Neural progenitor cell (in vitro differentiated cells): ENCODE measurements at regions not wholly inside any gene's neighbourhood (a gene's known extent, or its start where the extent isn't known, plus 50 kb on each side); places are given as distances from the start of the nearest gene placed in this dataset.

Experiments used
- DNase-seq: peaks from one replicate; pipeline ENCODE4 v3.0.0-alpha.2; 2016; ENCODE audit warnings: low spot score
- H2AFZ ChIP-seq: fragments of 200-600 bp; sonication (generic); replicated peaks from 2 replicates; pipeline ENCODE4 v1.6.1; 2016; ENCODE audit warnings: antibody characterized with exemption
- H3F3A ChIP-seq: fragments of 200-600 bp; sonication (generic); 2 replicates; pipeline ENCODE4 v1.6.1; 2016; ENCODE audit warnings: antibody characterized with exemption, low read depth
- H3K27ac ChIP-seq: fragments of 200-600 bp; sonication (generic); 2 replicates; pipeline ENCODE4 v1.5.1; 2016; ENCODE audit warnings: mild to moderate bottlenecking
- H3K27me3 ChIP-seq: fragments of 200-600 bp; sonication (generic); 2 replicates; pipeline ENCODE4 v1.6.1; 2016; ENCODE audit warnings: mild to moderate bottlenecking, moderate library complexity
- H3K36me3 ChIP-seq: fragments of 200-600 bp; sonication (generic); 2 replicates; pipeline ENCODE4 v1.5.1; 2016
- H3K4me1 ChIP-seq: fragments of 200-600 bp; sonication (generic); 2 replicates; pipeline ENCODE4 v1.6.1; 2016; ENCODE audit warnings: mixed run types
- H3K4me2 ChIP-seq: fragments of 200-600 bp; sonication (generic); 2 replicates; pipeline ENCODE4 v1.6.1; 2016
- H3K4me3 ChIP-seq: fragments of 200-600 bp; sonication (generic); 2 replicates; pipeline ENCODE4 v1.5.1; 2016
- H3K79me2 ChIP-seq: fragments of 200-600 bp; sonication (generic); 2 replicates; pipeline ENCODE4 v1.6.1; 2016; ENCODE audit warnings: low read depth
- H3K9ac ChIP-seq: fragments of 200-600 bp; sonication (generic); 2 replicates; pipeline ENCODE4 v1.6.1; 2016
- H3K9me3 ChIP-seq: fragments of 200-600 bp; sonication (generic); 2 replicates; pipeline ENCODE4 v1.5.1; 2016; ENCODE audit warnings: low read depth
- H4K20me1 ChIP-seq: fragments of 200-600 bp; sonication (generic); 2 replicates; pipeline ENCODE4 v1.6.1; 2016; ENCODE audit warnings: low read depth
- H3K27ac Mint-ChIP-seq: 3 replicates; pipeline ENCODE4 v1.8.0; 2021; ENCODE audit warnings: mixed read lengths
- H3K27me3 Mint-ChIP-seq: 2 replicates; pipeline ENCODE4 v1.8.0; 2022; ENCODE audit warnings: low read depth, mild to moderate bottlenecking, inconsistent platforms, moderate library complexity, mixed read lengths; ENCODE audit not compliant: insufficient read depth
- H3K36me3 Mint-ChIP-seq: 3 replicates; pipeline ENCODE4 v1.8.0; 2021; ENCODE audit warnings: mixed read lengths
- H3K4me1 Mint-ChIP-seq: 3 replicates; pipeline ENCODE4 v1.8.0; 2021; ENCODE audit warnings: mixed read lengths
- H3K4me3 Mint-ChIP-seq: 3 replicates; pipeline ENCODE4 v1.8.0; 2021; ENCODE audit warnings: mild to moderate bottlenecking, moderate library complexity, mixed read lengths
- H3K9me3 Mint-ChIP-seq: 3 replicates; pipeline ENCODE4 v1.8.0; 2020; ENCODE audit warnings: mixed read lengths
- CTCF ChIP-seq: fragments of 200-600 bp; sonication (generic); IDR thresholded peaks from 2 replicates; pipeline ENCODE4 v1.5.1; 2017; ENCODE audit warnings: antibody characterized with exemption, mild to moderate bottlenecking
- EZH2 ChIP-seq: fragments of 200-600 bp; sonication (generic); IDR thresholded peaks from 2 replicates; pipeline ENCODE4 v1.6.1; 2017; ENCODE audit warnings: antibody characterized with exemption, mild to moderate bottlenecking, moderate library complexity
- EZH2phosphoT487 ChIP-seq: fragments of 200-600 bp; sonication (generic); IDR thresholded peaks from 2 replicates; pipeline ENCODE4 v1.6.1; 2017; ENCODE audit warnings: antibody characterized with exemption

GRCh38 chr14:71492346-71492745, 439.9 kb upstream of the RGS6 start:
- Histone ChIP-seq H2AFZ (no peak overlapping the region), H3F3A (no peaks in the 10 kb centered on the region), H3K4me3 (no peak overlapping the region), H3K9ac (no peak overlapping the region), H3K36me3 (peaks cover 3% of the 10 kb centered on the region), H3K27ac (no peak overlapping the region), H3K4me2 (no peak overlapping the region), H3K79me2 (peaks cover 64% of the 10 kb centered on the region), H3K9me3 (no peaks in the 10 kb centered on the region), H3K27me3 (no peaks in the 10 kb centered on the region), H3K4me1 (peaks cover 10% of the 10 kb centered on the region), H4K20me1 (peaks cover 2% of the 10 kb centered on the region)
- H3K27ac Mint-ChIP-seq, result no peak overlapping the region
- peaks cover 11% of the 10 kb centered on the region for H3K36me3 Mint-ChIP-seq
- no peaks in the 10 kb centered on the region for H3K27me3 Mint-ChIP-seq
- no peak overlapping the region for H3K4me3 Mint-ChIP-seq
- TF ChIP-seq EZH2phosphoT487, result no peak
- no peak for TF ChIP-seq EZH2
- peaks cover 12% of the 10 kb centered on the region for H3K4me1 Mint-ChIP-seq
- H3K9me3 Mint-ChIP-seq, result peaks cover 4% of the 10 kb centered on the region
- no peak for DNase-seq

GRCh38 chr14:71497645-71498086, 434.6 kb upstream of the RGS6 start:
- Histone ChIP-seq H4K20me1 (no peaks in the 10 kb centered on the region), H3K4me2 (no peak overlapping the region), H2AFZ (no peak overlapping the region), H3K27ac (no peak overlapping the region), H3K4me3 (no peak overlapping the region), H3K27me3 (no peaks in the 10 kb centered on the region), H3K9me3 (no peaks in the 10 kb centered on the region), H3K4me1 (no peaks in the 10 kb centered on the region), H3K9ac (no peak overlapping the region), H3K79me2 (peaks cover 80% of the 10 kb centered on the region), H3F3A (no peaks in the 10 kb centered on the region), H3K36me3 (peaks cover 3% of the 10 kb centered on the region)
- TF ChIP-seq CTCF (no peak), EZH2 (no peak), EZH2phosphoT487 (no peak)
- Mint-ChIP-seq H3K27me3 (no peaks in the 10 kb centered on the region), H3K4me1 (peaks cover 2% of the 10 kb centered on the region), H3K27ac (no peak overlapping the region), H3K9me3 (peaks cover 4% of the 10 kb centered on the region), H3K4me3 (no peak overlapping the region), H3K36me3 (peaks cover 7% of the 10 kb centered on the region)
- DNase-seq, result no peak

GRCh38 chr14:71498212-71498611, 434.0 kb upstream of the RGS6 start:
- Histone ChIP-seq H3K79me2 (peaks cover 80% of the 10 kb centered on the region), H3K9ac (no peak overlapping the region), H3K36me3 (peaks cover 3% of the 10 kb centered on the region), H3K9me3 (no peaks in the 10 kb centered on the region), H2AFZ (no peak overlapping the region), H4K20me1 (no peaks in the 10 kb centered on the region), H3K4me1 (no peaks in the 10 kb centered on the region), H3K27me3 (no peaks in the 10 kb centered on the region), H3K4me2 (no peak overlapping the region), H3F3A (no peaks in the 10 kb centered on the region), H3K4me3 (no peak overlapping the region), H3K27ac (no peak overlapping the region)
- Mint-ChIP-seq H3K4me1 (peaks cover 2% of the 10 kb centered on the region), H3K4me3 (no peak overlapping the region), H3K27me3 (no peaks in the 10 kb centered on the region), H3K9me3 (peaks cover 4% of the 10 kb centered on the region), H3K27ac (no peak overlapping the region), H3K36me3 (peaks cover 7% of the 10 kb centered on the region)
- TF ChIP-seq EZH2 (no peak), EZH2phosphoT487 (no peak), CTCF (no peak)
- no peak for DNase-seq

GRCh38 chr14:71499018-71499417, 433.2 kb upstream of the RGS6 start:
- peaks cover 4% of the 10 kb centered on the region for H3K9me3 Mint-ChIP-seq
- Histone ChIP-seq H3K4me1 (no peaks in the 10 kb centered on the region), H3K9me3 (no peaks in the 10 kb centered on the region), H3F3A (no peaks in the 10 kb centered on the region), H4K20me1 (no peaks in the 10 kb centered on the region), H3K27ac (no peak overlapping the region), H3K27me3 (no peaks in the 10 kb centered on the region), H3K4me3 (no peak overlapping the region), H3K79me2 (peaks cover 75% of the 10 kb centered on the region), H3K4me2 (no peak overlapping the region), H3K9ac (no peak overlapping the region), H2AFZ (no peak overlapping the region), H3K36me3 (peaks cover 3% of the 10 kb centered on the region)
- H3K36me3 Mint-ChIP-seq, result peaks cover 4% of the 10 kb centered on the region
- no peak overlapping the region for H3K27ac Mint-ChIP-seq
- H3K27me3 Mint-ChIP-seq, result no peaks in the 10 kb centered on the region
- DNase-seq, result no peak
- no peak for TF ChIP-seq EZH2phosphoT487
- no peak for TF ChIP-seq CTCF
- no peak for TF ChIP-seq EZH2
- H3K4me1 Mint-ChIP-seq, result peaks cover 2% of the 10 kb centered on the region
- no peak overlapping the region for H3K4me3 Mint-ChIP-seq
